HG02943 (cell line): ENCODE measurements at regions not wholly inside any gene's neighbourhood (a gene's known extent, or its start where the extent isn't known, plus 50 kb on each side); places are given as distances from the start of the nearest gene placed in this dataset.
"Not testable (repeated sequence)": the region's sequence is repeated elsewhere in the genome, so short reads cannot be mapped to it uniquely, and the experiment has no call there.

Experiments
- ATAC-seq: cut with Tn5 transposase; IDR thresholded peaks from one replicate; pipeline ENCODE4 v1.9.1; 2021; ENCODE audit warnings: mild to moderate bottlenecking, low read depth, moderate library complexity; ENCODE audit not compliant: unreplicated experiment

DNA sequence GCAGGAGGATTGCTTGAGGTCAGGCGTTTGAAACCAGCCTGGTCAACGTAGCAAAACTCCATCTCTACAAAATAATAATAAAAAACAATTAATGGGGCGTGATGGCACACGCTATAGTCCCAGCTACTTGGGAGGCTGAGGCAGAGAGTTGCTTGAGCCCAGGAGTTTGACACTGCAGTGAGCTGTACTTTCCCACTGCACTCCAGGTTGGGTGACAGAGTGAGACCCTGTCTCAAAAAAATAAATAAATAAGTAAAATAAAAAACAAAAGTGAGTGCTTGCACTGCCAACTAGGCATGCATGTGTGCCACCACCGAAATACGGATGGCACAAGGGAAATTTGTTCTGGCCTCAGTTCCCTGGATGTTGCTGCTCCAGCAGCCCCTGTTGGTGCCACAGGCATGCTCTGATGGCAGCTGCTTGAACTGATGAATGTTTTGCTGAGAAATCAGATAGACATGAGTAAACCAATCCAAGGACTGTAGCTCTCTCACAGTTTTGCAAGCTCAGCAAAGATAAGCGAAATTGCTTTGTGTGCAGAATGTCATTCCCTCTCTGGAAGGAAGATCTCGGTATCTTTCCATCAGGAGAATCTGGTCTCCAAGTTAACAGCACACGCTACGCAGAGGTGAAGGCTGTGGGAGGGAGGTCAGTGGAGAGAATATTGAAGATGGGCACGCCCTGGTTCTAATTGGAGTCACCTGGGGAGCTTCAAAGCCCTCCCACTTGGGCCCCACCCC lies 188.0 kb upstream of the SLC24A3 start:
- ATAC-seq: no peak

DNA sequence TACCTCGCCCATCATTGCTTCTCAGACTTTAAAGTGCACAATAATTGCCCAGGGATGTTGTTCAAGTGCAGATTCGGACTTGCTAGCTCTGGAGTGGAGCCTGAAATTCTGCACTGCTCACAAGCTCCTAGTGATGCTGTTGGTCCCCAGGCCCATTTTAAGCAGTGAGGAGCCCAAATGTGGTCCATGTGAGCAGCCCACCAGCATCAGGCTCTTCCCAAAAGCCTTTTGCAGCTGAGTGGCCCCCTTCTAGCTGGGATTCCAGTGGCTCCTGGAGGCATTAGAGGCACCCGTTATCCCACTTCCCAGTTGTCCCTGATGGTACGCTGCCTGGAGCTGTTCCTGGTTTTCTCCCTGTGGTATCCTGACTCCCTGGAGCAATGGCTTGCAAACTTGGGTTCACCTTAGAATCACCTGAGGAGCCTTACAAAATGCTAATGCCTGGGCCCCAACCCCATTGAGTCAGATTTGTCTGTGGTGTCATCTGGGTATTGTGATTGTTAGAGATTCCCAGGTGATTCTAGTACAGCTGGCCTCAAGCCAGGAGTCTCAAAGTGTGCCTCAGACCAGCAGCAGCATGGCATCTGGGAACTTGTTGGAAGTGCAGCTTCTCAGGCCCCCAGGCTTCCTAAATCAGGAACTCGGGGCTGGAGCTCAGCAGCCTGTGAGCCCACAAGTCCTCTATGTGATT lies 186.9 kb upstream of the SLC24A3 start:
- ATAC-seq: no peak

DNA sequence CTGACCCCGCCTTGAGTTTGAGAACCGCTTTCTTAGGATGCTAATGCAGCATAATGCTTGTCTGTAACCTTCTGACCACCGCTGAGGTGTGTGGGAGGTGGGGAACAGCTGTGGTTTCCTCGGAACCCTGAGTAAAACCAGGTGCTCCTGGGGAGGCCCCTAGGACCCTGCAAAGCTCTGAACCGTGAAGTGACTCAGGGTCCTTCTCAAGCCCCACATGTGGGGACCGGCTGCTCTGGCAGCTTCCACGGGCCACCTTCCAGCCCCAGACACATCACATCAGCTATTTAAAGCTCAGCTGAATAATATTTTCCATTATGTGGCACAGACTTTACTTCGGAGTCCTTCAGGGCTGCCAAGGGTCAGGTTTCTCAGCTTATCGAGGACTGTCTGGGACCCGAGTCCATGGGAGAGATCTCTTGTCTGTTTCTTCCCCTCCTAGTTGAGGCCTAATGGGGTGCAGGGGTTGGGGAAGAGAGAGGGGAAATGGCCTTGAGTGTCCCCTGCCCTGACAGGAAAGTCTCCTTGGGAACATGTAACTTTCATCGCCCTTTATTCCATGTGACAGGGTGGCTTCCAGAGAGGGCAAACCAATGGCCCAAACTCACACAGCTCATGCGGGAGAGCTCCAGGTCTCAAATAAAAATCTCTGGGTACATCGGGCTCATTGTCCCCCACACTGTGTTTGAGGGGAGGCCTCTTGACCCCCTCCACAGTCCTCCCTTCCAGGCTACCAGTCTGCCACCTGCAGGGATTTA lies 186.1 kb upstream of the SLC24A3 start:
- ATAC-seq: no peak

DNA sequence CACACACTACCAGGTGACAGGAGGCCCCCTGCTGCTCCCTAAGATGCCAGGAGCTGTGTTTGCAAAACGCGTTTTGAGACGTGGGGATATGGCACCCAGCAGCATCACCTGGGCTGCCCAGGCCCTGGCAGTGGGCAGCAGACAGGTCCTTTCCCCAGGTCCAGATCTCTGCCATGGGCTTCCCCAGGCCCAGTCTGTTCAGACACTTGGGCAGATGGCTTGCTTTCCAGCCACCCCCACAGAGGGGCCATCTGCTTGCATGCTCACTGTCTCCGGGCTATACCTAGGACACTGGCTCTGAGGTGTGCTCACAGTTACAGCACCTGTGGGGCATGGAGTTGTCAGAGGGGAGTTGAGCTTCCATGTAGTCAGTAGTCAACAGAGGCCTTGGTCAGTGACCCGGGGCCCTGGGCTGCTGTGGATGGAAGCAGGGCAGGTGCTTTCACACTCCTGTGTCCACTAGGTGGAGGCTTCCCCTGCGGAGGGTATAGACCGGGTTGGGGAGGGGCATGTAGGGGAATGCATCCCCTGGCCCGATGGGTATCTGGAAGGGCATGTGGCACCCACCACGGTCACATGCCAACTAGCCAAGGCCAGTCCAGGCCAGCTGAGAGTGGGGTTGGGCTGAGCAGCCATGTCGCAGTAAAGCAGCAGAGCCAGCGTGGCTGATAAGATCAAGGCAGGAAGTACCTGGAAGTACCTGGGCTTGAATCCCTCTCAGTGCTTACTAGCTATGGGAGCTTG lies 185.4 kb upstream of the SLC24A3 start:
- no peak for ATAC-seq

DNA sequence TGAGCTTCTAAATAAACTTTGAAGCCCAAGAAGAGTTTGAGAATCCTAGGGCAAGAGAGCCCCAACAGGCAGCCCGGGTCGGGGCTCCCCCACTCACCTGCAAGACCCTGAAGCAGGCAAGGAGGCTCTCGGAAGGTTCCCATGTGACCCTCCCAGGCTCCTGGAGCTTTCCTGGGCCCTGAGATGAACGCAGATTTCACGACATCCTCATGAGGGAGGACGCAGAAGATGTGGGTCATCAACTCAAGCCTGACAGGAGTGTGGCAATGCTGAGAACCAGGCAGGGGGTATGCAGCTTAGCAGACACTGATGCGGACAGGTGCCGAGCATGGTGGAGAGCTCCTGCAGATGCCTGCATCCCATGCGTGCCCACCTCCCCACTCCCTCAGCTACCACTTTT lies 184.5 kb upstream of the SLC24A3 start:
- no peak for ATAC-seq

DNA sequence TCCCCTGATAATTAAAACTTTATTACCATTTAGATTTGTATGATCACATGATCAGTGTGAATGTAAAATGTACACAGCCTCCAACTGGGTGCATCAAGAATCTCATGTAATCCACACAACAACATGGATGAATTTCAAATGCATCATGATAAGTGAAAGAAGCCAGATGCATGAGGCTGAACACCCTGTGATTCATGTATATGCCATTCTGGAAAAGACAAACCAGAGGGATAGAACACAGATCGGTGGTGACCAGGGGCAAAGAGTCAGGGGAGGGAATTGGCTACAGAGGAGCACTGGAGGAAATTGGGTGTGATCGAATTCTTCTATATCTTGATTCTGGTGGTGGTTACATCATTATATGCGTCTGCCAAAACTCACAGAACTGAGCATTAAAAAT lies 170.7 kb upstream of the SLC24A3 start:
- ATAC-seq: no peak

DNA sequence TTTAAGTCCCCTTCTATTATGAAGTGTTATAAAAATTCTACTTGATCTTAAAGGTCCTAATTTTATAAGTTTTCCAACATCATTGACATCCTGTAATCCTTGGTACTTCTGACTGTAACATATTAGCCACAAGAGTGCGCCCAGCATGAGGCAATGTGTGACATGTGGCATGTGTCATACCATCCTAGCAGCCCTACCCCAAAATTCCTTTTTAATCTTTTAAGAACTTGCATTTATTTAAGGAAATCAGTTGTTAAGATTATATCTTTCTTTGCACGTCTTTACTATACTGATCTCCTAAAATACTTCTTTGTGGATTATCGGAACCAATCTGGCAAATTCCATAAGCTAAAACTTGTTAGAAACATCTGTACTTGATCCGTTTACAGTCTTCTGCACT lies 167.1 kb upstream of the SLC24A3 start:
- no peak for ATAC-seq

DNA sequence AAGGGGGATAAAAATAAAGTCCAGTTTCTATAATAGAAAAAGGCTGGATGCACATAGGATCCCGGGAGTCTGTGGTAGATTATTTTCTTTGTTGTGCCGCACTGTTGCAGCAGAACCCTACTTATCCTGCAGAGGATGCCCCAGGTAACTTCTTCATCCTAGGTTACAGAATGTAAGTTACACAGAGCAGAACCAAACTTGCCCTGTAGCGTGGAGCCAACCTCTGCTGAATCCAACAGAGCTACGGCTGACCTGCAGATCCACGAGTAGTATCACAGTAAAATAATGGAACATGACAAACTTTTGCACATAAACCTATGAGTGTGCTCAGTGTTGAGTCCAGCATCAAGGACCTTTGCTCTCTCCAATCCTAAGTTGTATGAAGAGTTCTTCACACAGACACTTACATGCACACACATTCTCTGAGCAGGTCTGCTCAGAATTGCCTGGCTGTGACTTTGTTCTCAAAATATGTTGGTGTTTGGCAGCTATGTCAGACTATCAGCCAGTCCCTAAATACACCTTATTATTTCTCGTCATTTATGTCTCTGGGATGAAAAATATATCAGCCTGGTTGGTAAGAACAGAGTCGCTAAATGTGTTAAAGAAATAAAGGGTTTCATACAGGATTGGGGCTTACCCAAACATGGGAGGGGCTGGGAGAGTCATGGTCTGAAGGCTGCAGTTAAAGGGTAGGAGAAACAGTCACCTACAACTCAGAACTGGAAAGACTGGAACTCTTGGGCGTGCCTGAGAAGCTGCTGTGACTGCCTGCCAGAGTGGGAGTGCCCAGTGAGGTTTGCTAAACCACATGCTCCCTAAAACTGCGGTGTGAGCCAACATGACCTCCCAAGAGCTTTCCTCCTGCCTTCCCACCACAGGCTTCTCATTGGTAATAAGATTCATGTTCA lies 165.1 kb upstream of the SLC24A3 start:
- no peak for ATAC-seq

DNA sequence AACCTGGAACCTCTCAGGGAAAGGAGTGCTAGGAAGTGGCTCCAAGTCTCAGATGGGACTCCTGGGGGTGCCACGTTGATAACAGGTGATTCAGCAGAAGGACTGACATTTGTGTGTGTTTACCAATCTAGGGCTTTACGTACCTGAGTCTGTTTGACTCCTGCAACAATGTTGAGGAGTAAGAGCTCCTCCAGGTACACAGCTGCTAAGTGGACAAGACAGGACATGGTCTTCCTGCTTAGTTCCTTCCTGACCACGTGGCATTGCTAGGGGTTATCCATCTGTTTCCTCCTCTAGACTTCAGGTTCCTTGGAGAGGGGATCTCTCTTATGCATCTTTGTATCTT lies 164.5 kb upstream of the SLC24A3 start:
- no peak for ATAC-seq

DNA sequence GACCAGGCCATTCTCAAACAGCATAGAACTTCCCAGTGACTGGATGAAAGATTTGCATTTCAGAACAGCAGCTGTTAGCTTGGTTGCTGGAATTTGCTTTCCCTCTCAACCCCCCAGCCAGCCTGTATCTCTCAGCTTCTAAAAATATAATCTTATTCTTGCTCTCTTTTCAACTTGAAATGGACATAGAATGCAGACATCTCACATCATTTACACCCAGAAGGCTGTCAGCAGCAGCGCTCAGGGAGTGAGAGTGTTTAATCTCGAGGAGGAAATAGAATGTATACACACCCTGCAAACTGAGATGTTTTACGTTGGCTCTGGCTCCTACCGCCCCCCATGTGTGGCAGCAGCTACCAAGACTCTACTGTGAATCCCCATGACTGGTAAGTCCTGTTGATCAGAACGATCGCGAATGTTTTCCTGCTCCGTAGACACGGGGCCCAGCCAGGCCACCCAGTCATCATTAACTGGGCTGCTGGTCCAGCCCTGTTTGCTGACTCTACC lies 163.4 kb upstream of the SLC24A3 start:
- no peak for ATAC-seq

DNA sequence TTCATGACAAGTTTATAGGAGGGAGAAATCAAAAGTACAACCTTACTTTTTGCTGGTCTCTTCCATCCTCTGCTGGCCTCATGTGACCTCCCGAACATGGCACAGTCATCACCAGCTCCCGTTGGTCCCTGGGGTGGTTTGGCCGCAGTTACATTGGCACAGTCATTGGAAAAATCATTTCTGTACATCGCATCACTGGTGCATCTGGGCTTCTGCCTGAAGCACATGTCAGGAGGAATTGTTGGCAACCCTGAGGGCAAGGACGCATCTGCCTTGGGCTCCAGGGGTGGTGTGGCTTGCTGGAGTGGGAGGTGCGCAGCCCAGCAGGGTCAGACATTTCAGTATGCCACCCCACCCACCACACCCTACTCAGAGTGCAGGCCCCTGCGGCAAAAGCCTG lies 162.9 kb upstream of the SLC24A3 start:
- no peak for ATAC-seq

DNA sequence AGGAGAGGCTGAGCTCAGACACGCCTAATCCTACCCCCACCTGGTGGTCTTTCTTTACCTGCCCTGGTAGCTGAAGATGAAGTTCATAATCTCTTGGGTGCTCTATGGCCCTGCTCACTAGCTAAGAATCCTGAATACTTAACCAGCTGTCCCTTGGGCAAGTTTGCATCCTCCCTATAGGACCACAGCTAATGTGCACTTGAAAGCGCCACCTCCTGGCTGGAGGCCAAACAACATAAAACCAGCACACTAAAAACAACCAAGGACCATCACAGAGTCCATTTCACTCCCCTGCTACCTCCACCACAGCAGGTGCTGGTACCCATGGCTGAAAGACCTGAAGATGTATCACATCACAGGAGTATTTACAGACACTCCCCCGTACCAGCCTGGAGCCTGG lies 155.5 kb upstream of the SLC24A3 start:
- ATAC-seq: no peak

DNA sequence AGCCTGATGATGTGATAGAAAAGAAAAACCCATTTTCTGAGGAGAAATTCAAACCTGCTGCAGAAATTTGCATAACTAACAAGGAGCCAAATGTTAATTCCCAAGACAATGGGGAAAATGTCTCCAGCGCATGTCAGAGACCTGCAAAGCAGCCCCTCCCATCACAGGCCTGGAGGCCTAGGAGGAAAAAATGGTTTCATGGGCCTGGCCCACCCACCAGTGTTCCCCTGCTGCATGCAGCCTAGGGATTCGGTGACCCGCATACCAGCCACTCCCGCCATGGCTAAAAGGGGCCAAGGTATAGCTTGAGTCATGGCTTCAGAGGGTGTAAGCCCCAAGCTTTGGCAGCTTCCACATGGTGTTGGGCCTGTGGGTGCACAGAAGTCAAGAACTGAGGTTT lies 147.7 kb upstream of the SLC24A3 start:
- ATAC-seq: not testable (repeated sequence)

DNA sequence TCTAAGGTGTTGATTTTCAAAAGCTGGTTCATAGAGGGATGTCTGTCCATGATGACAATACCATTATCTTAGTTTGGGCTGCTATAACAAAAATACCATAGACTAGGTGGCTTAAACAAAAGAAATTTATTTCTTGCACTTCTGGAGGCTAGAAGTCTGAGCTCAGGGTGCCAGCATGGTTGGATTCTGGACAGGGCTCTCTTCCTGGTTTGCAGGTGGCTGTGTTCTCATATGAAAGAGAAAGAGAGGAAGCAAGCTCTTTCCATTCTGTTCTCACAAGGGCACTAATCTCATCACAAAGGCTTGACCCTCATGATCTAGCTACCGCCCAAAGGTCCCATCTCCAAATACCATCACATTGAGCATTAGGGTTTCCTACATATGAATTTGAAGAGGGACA lies 144.5 kb upstream of the SLC24A3 start:
- no peak for ATAC-seq

DNA sequence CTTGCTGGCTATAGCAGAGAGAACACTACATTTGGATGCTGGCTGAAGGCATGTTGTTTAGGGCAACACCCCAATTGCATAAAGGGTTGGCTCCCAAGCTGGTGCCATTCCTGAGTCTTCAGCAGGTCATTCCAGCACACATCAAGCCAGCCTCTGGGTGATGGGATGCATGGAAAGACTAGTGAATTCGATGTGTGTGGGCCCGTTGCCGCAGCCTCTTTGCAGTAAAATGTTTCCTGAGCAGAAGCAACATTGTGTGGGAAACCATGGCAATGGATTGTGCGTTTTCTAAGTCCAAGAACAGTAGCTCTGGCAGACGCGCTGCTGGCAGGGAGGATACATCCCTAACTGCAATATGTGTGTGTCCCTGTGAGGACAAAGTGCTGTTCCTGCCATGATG lies 142.4 kb upstream of the SLC24A3 start:
- ATAC-seq: no peak

DNA sequence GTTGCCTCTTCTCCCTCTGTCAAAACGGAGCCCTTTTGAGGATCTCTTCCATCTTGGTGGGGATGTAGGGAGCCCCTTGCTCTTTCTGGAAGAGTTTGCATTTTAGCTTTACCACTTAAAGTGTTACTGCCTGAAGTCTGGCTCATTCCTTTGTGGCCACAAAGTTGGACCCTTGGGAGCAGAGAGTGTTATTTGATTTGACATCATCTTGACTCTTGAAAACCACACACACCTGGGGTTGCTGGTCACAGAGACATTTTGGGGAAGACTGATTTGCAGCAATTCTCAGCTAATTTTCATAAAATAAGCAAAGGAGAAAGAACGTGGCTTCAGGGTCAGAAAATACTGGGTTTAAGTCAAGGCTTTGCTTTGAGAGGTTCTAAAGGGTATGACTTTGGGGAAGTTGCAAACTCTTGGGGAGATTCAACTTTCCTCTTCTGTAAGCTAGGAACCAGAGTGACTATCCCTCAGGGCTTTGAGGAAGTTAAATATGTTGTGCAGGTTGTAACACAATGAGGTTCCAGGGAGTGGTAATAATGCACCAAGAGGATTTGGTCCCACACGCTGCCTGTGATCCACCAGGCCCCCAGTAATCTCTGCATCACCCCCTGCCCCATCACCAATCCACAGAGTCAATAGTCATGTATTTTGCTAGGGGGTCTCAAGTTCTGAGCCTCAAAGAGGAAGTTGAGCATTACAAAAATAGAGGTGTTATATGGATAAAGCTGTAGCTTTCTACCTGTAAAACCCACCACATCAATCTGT lies 141.6 kb upstream of the SLC24A3 start:
- ATAC-seq: no peak

DNA sequence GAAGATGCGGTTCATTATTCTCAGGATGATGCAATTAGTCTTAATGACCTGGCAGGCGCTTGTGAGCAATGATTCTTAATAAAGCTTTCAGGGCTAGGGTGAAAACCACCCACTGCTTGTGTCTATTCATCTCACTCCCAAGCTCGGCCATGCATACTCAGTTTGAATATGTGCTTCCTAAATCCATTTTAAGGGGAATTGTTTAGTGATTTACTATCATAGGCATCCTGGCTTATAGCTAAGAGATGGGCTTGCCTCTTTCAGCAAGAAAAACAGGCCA lies 141.1 kb upstream of the SLC24A3 start:
- ATAC-seq: no peak

DNA sequence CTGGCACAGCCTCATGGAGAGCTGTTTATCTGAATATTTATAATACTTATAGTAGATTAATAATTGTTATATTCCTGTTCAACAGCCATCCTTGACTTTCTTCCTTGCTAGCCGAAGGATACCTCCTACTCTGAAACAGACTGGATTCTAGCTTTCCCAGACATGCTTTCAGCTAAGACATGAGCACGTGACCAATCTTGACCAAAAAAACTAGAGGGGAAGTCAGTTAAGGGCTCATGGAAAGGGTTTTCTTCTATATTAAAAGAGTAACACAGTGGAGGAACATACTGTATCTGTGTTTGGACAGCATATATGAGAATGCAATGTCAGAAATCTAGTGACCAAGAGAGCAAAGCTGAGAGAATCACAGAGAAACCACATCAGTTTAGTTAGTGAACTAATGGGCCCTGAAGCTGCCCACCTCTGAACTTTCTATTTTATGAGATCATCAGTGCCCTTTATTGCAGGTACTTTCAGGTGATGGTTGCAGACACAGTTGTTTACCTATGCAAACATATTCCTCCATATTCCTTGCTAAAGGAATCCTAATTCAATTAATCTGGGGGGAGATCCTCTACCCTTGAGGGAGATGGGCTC lies 140.4 kb upstream of the SLC24A3 start:
- ATAC-seq: no peak

DNA sequence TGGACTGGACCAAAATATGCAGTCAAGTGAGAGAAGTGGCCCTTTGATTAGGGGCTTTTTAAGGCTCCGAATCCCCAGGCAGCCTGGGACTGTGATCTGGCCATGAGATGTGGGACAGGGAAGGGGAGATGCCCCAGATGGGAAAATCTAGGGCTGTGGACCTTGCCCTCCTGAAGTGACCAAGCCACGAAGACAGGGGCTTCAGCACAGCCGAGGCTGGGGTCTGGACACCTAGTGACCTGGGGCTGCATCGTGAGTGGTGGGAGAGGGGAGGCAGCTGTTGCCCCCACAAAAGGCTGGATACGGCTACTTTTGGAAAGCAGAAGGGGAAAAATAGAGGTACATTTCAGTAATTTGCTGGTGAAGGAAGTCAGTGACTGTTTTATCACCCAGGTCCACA lies 139.5 kb upstream of the SLC24A3 start:
- ATAC-seq: no peak
